Thoracic aorta (tissue), 2 donors: ENCODE measurements at regions not wholly inside any gene's neighbourhood (a gene's known extent, or its start where the extent isn't known, plus 50 kb on each side); places are given as distances from the start of the nearest gene placed in this dataset.

ENCODE experiments used
- ATAC-seq: fragments of 150-250 bp; one replicate; pipeline ENCODE4 v1.8.0; 2017; ENCODE audit warnings: low read depth; ENCODE audit not compliant: insufficient number of reproducible peaks, low FRiP score
- DNase-seq: peaks from one replicate; pipeline ENCODE4 v3.0.0-alpha.2; 2020; ENCODE audit warnings: low spot score
- H3K27ac ChIP-seq, 2 donors: fragments of 200-600 bp; sonication (generic); 1 replicate in 1 of 2; 2 replicates in 1 of 2; pipeline ENCODE4 v1.5.1; 2016; ENCODE audit warnings: mild to moderate bottlenecking in 2 of 2, moderate library complexity in 2 of 2
- H3K27me3 ChIP-seq: fragments of 200-600 bp; sonication (generic); replicated peaks from 2 replicates; pipeline ENCODE4 v1.6.0; 2016; ENCODE audit warnings: mild to moderate bottlenecking; ENCODE audit not compliant: insufficient read depth
- H3K36me3 ChIP-seq: fragments of 200-600 bp; sonication (generic); one replicate; pipeline ENCODE4 v1.5.1; 2016
- H3K4me1 ChIP-seq, 2 donors: fragments of 200-600 bp; sonication (generic); 1 replicate in 1 of 2; 2 replicates in 1 of 2; pipeline versions ENCODE4 v1.5.1 to v1.6.0; 2016; ENCODE audit warnings: low read depth in 2 of 2, mild to moderate bottlenecking in 1 of 2; ENCODE audit not compliant: control insufficient read depth in 1 of 2
- H3K4me3 ChIP-seq: fragments of 200-600 bp; sonication (generic); 2 replicates; pipeline ENCODE4 v1.5.1; 2016; ENCODE audit warnings: mild to moderate bottlenecking
- H3K9me3 ChIP-seq: fragments of 200-600 bp; sonication (generic); 2 replicates; pipeline ENCODE4 v1.5.1; 2016
- CTCF ChIP-seq: fragments of 200-600 bp; sonication (generic); IDR thresholded peaks from one replicate; pipeline ENCODE4 v1.5.1; 2019; ENCODE audit warnings: antibody characterized with exemption

- Histone ChIP-seq H3K27me3 (no peaks in the 10 kb centered on the region), H3K9me3 (no peaks in the 10 kb centered on the region), H3K27ac (no peak overlapping the region), H3K36me3 (no peaks in the 10 kb centered on the region), H3K4me3 (no peak overlapping the region), H3K4me1 (peaks cover 7 to 20% of the 10 kb centered on the region in 2 donors)
- ATAC-seq, result no peak
- DNase-seq, result no peak
- TF ChIP-seq CTCF, result no peak
Observed at GRCh38 chr22:35475545-35475944, 65.1 kb upstream of the RASD2 start.

DNA sequence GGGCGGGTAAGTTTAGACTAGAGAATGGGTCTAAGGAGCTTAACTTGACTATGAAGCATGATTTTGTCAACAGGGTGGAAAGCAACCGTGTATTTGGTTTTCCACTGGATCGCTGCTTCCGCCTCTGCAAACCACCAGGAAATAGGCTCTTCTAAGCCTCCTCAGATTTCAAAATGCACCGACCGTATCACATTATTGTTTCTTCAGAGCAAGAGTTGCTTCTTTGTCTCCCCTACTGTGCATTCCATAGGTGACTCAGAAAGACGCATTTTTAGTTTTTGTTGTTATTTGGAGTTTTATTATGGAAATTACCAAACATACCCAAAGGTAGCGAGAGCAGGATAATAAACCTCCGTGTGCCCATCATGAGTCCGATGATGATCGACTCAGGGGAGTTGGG is 64.3 kb upstream of the RASD2 start:
- ATAC-seq, result no peak
- DNase-seq, result no peak
- Histone ChIP-seq H3K9me3 (no peaks in the 10 kb centered on the region), H3K4me3 (no peak overlapping the region), H3K36me3 (no peaks in the 10 kb centered on the region), H3K27ac (no peak overlapping the region), H3K4me1 (peaks cover 10 to 28% of the 10 kb centered on the region in 2 donors), H3K27me3 (no peaks in the 10 kb centered on the region)
- TF ChIP-seq CTCF, result no peak

DNA sequence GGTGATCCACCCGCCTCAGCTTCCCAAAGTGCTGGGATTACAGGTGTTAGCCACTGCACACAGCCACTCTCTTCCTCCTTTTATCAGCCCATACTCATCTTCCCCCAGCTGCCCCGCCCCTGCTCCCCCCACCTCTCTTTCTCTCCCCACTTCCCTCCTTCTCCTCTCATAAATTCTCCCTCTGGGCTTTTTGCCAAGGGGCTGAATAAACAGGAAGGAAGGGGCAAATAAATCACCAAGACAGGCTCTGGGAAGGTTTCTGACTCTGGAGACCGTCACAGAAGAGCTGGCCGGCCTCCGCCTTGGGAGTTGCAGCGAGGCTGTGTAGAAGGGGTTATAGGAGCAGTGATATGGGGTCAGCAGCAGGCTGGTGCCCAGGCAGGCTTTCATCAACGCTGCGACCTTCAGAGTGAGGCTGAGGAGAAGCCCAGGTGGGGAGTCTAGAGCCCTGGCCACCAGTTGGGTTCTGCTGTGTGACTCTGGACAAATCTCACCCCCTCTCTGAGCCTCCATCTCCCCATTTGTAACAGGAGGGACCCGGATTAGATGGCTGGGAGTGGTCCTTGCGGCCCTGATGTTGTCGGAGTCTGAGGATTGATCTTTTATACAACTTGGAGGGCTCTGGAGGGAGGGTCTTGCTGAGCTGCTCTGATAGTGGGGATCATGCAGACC is 62.6 kb upstream of the RASD2 start:
- Histone ChIP-seq H3K27ac (no peak overlapping the region), H3K9me3 (no peaks in the 10 kb centered on the region), H3K4me1 (peaks cover 10 to 29% of the 10 kb centered on the region in 2 donors), H3K4me3 (no peak overlapping the region), H3K27me3 (no peaks in the 10 kb centered on the region), H3K36me3 (no peaks in the 10 kb centered on the region)
- DNase-seq (no peak), ATAC-seq (no peak)
- no peak for TF ChIP-seq CTCF

DNA sequence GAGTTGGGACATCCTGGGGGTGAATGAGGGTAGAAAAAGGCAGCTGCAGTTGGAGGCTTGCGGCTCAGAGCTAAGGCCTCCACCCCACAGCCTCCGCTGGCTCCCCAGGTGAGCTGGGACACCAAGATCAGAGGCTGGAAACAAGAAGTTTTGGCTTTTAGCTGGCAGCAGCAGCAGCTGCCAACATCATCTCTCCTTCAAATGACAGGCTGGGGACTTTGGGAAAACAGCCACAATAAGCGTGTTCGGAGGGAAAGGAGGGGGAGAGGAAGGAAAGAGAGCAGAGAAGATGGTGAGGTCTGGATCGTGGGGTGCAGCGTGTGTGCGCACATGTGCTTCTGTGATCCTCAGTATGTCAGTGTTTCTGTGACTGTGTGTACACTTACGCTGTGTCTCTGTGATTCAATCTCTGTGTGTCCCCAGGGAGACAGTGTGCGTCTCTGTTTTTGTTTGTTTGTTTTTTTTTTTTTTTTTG is 62.0 kb upstream of the RASD2 start:
- Histone ChIP-seq H3K36me3 (no peaks in the 10 kb centered on the region), H3K27me3 (no peaks in the 10 kb centered on the region), H3K9me3 (no peaks in the 10 kb centered on the region), H3K4me3 (no peak overlapping the region), H3K27ac (no peak overlapping the region), H3K4me1 (peaks cover 10 to 29% of the 10 kb centered on the region in 2 donors)
- DNase-seq, result no peak
- TF ChIP-seq CTCF, result no peak
- ATAC-seq, result no peak

DNA sequence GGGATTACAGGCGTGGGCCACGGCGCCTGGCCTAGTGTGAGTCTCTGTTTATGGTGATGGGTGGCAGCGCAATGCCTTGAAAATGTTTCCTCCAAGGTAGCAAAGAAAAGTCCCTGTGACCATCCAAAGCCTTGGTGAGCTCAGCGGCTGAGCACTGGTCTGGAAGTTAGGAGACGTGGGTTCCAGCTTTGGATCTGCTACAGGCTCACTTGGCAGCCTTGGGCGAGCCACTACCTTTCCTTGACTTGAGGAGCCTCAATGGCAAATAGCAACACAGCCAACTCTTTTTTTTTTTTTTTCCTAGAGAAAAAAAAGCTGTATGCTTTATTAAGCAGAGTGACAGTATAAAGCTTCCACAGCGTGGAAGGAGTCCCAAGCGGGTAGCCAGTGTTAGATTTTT is 61.3 kb upstream of the RASD2 start:
- H3K4me1 ChIP-seq, result peaks cover 10 to 29% of the 10 kb centered on the region in 2 donors

More for the DNA sequence above, 61.3 kb upstream of the RASD2 start:
- Histone ChIP-seq H3K36me3 (no peaks in the 10 kb centered on the region), H3K9me3 (no peaks in the 10 kb centered on the region), H3K27ac (no peak overlapping the region), H3K27me3 (no peaks in the 10 kb centered on the region), H3K4me3 (no peak overlapping the region)
- no peak for ATAC-seq
- no peak for TF ChIP-seq CTCF
- no peak for DNase-seq
